Neural progenitor cell (in vitro differentiated cells): ENCODE measurements at regions not wholly inside any gene's neighbourhood (a gene's known extent, or its start where the extent isn't known, plus 50 kb on each side); places are given as distances from the start of the nearest gene placed in this dataset.

Experiments used
- EZH2 ChIP-seq: fragments of 200-600 bp; sonication (generic); IDR thresholded peaks from 2 replicates; pipeline ENCODE4 v1.6.1; 2017; ENCODE audit warnings: antibody characterized with exemption, mild to moderate bottlenecking, moderate library complexity
- EZH2phosphoT487 ChIP-seq: fragments of 200-600 bp; sonication (generic); IDR thresholded peaks from 2 replicates; pipeline ENCODE4 v1.6.1; 2017; ENCODE audit warnings: antibody characterized with exemption
- TF ChIP-seq, protein P1 (sequence below): fragments of 200-600 bp; sonication (generic); IDR thresholded peaks from 2 replicates; pipeline ENCODE4 v1.5.1; 2017; ENCODE audit warnings: antibody characterized with exemption, mild to moderate bottlenecking

DNA sequence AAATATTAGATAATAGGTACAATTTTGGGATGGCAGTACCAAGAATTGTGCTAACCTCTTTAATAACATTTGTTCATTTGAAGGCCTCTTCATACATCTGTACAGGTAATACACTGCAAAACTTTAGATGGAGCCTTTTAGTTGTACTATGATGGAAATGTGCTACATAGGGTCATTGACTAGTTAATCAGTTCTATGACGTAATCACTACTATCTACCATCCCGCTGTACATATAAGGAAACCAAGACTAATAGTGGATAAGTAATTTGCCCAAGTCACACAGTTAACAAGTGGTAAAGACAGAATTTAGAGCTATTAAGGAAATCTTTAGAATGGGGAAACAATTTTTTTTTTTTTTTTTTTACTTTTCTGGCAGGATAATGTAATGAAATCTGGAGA, 521.3 kb downstream of the TUSC7 start:
- TF ChIP-seq, protein P1, sequence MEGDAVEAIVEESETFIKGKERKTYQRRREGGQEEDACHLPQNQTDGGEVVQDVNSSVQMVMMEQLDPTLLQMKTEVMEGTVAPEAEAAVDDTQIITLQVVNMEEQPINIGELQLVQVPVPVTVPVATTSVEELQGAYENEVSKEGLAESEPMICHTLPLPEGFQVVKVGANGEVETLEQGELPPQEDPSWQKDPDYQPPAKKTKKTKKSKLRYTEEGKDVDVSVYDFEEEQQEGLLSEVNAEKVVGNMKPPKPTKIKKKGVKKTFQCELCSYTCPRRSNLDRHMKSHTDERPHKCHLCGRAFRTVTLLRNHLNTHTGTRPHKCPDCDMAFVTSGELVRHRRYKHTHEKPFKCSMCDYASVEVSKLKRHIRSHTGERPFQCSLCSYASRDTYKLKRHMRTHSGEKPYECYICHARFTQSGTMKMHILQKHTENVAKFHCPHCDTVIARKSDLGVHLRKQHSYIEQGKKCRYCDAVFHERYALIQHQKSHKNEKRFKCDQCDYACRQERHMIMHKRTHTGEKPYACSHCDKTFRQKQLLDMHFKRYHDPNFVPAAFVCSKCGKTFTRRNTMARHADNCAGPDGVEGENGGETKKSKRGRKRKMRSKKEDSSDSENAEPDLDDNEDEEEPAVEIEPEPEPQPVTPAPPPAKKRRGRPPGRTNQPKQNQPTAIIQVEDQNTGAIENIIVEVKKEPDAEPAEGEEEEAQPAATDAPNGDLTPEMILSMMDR = no peak
- TF ChIP-seq EZH2phosphoT487 (no peak), EZH2 (no peak)
